PC-3 (cell line): ENCODE measurements at regions not wholly inside any gene's neighbourhood (a gene's known extent, or its start where the extent isn't known, plus 50 kb on each side); places are given as distances from the start of the nearest gene placed in this dataset.

Experiments
- CTCF ChIP-seq: fragments of 300-600 bp; sonication (generic); conservative IDR thresholded peaks from 2 replicates; pipeline ENCODE4 v1.5.1; 2017; ENCODE audit warnings: antibody characterized with exemption, low read depth, mild to moderate bottlenecking, low read length
- EZH2 ChIP-seq: fragments of 300-600 bp; sonication (generic); IDR thresholded peaks from one replicate; pipeline ENCODE4 v1.6.1; 2017; ENCODE audit warnings: antibody characterized with exemption, mild to moderate bottlenecking, low read length; ENCODE audit not compliant: unreplicated experiment
- EZH2phosphoT487 ChIP-seq: fragments of 300-600 bp; sonication (generic); IDR thresholded peaks from 2 replicates; pipeline ENCODE4 v1.6.1; 2018; ENCODE audit warnings: mild to moderate bottlenecking, antibody characterized with exemption, low read length, borderline replicate concordance

GRCh38 chr14:87063181-87063580 is 929.8 kb downstream of the GALC start:
- TF ChIP-seq CTCF (no peak), EZH2phosphoT487 (no peak), EZH2 (no peak)
